Endothelial cell of umbilical vein (primary cell): ENCODE measurements at regions not wholly inside any gene's neighbourhood (a gene's known extent, or its start where the extent isn't known, plus 50 kb on each side); places are given as distances from the start of the nearest gene placed in this dataset.
A peak's percentile ranks its signal among the peaks of the same experiment; 100 is the strongest.

Experiments used
- BruUV-seq: library from RNA; stranded (reverse); fragments of 400-500 nt; replicated peaks from 2 replicates; lab custom pipeline; 2021; lab: Mats Ljungman, UMichigan
- CTCF ChIA-PET: fragments of 300-600, 350-600 bp; sonication (Branson Sonifier 250); formaldehyde crosslinking; loops from one replicate; lab custom pipeline; 2021; ENCODE audit warnings: antibody characterized with exemption, inconsistent platforms; lab: Charles Lee
- POLR2A ChIA-PET: fragments of 300-600, 350-600 bp; sonication (Branson Sonifier 250); formaldehyde crosslinking; loops from one replicate; lab custom pipeline; 2021; ENCODE audit warnings: antibody characterized with exemption, inconsistent platforms; lab: Charles Lee
- DNase-seq: peaks from one replicate; pipeline ENCODE4 v3.0.0-alpha.2; 2011; ENCODE audit warnings: low read depth, low spot score
- FAIRE-seq: peaks from 2 replicates; lab custom pipeline; 2011; peaks lifted over from hg19 to GRCh38; lab: Jason Lieb, UNC
- H2AFZ ChIP-seq: 2 replicates; pipeline ENCODE4 v1.6.0; 2012; ENCODE audit warnings: low read depth, low read length, control low read depth, inconsistent platforms
- H3K27ac ChIP-seq: 2 replicates; pipeline ENCODE4 v1.5.1; 2011; ENCODE audit warnings: low read depth, mild to moderate bottlenecking, control low read depth, low read length, moderate library complexity; ENCODE audit not compliant: insufficient read depth
- H3K27me3 ChIP-seq, 2 experiments: 2 replicates each; pipeline versions ENCODE4 v1.6.0 to v1.6.1; 2011; ENCODE audit warnings: low read length in 2 of 2, mixed read lengths in 1 of 2; ENCODE audit not compliant: control insufficient read depth in 2 of 2, insufficient read depth in 2 of 2
- H3K36me3 ChIP-seq, 2 experiments: 2 replicates in 1 of 2; 3 replicates in 1 of 2; pipeline ENCODE4 v1.5.1; 2011; ENCODE audit warnings: low read length in 2 of 2, mild to moderate bottlenecking in 1 of 2, moderate library complexity in 1 of 2; ENCODE audit not compliant: control insufficient read depth in 2 of 2, insufficient read depth in 2 of 2; ENCODE audit errors: extremely low read depth in 1 of 2
- H3K4me1 ChIP-seq: 3 replicates; pipeline ENCODE4 v1.5.1; 2011; ENCODE audit warnings: mild to moderate bottlenecking, low read length; ENCODE audit not compliant: control insufficient read depth, insufficient read depth; ENCODE audit errors: extremely low read depth
- H3K4me2 ChIP-seq: 2 replicates; pipeline ENCODE4 v1.6.1; 2011; ENCODE audit warnings: low read length, control low read depth, mixed read lengths; ENCODE audit not compliant: insufficient read depth
- H3K4me3 ChIP-seq, 3 experiments: fragments of 200-600 bp in 1 of 3; sonication (generic), shearing (Covaris generic) in 1 of 3; replicated peaks in 1 of 3; 2 replicates each; pipeline ENCODE4 v1.5.1; 2011 to 2016; ENCODE audit warnings: control low read depth in 3 of 3, low read length in 3 of 3, mild to moderate bottlenecking in 2 of 3, inconsistent platforms in 1 of 3, low read depth in 1 of 3, moderate library complexity in 1 of 3; ENCODE audit not compliant: insufficient read depth in 1 of 3
- H3K79me2 ChIP-seq: 2 replicates; pipeline ENCODE4 v1.6.0; 2012; ENCODE audit warnings: low read length, inconsistent platforms; ENCODE audit not compliant: control insufficient read depth, insufficient read depth
- H3K9ac ChIP-seq: replicated peaks from 2 replicates; pipeline ENCODE3; 2011; ENCODE audit warnings: low read length, control low read depth; ENCODE audit not compliant: insufficient read depth; ENCODE audit errors: extremely low read depth
- H3K9me1 ChIP-seq: replicated peaks from 3 replicates; pipeline ENCODE4 v1.6.0; 2011; ENCODE audit warnings: mild to moderate bottlenecking, low read length; ENCODE audit not compliant: control insufficient read depth, insufficient read depth; ENCODE audit errors: extremely low read depth
- H3K9me3 ChIP-seq: replicated peaks from 2 replicates; pipeline ENCODE4 v1.5.1; 2012; ENCODE audit warnings: low read length, inconsistent platforms; ENCODE audit not compliant: control insufficient read depth, insufficient read depth
- H4K20me1 ChIP-seq: replicated peaks from 2 replicates; pipeline ENCODE3; 2011; ENCODE audit warnings: mild to moderate bottlenecking, low read length; ENCODE audit not compliant: control insufficient read depth, insufficient read depth; ENCODE audit errors: extremely low read depth
- CTCF ChIP-seq, 2 donors: IDR thresholded peaks; 1 replicate in 1 of 2; 2 replicates in 1 of 2; pipeline ENCODE4 v1.5.1; 2011; ENCODE audit warnings: low read length in 2 of 2, mild to moderate bottlenecking in 2 of 2, moderate library complexity in 2 of 2, control low read depth in 1 of 2, inconsistent platforms in 1 of 2, low read depth in 1 of 2; ENCODE audit not compliant: insufficient read depth in 1 of 2; ENCODE audit errors: extremely low read depth in 1 of 2
- EZH2 ChIP-seq: IDR thresholded peaks from 2 replicates; pipeline ENCODE4 v1.6.1; 2012; ENCODE audit warnings: borderline replicate concordance, low read depth, mild to moderate bottlenecking, moderate library complexity, low read length, inconsistent platforms; ENCODE audit not compliant: severe bottlenecking
- FOS ChIP-seq: IDR thresholded peaks from 2 replicates; pipeline ENCODE4 v1.6.1; 2011; ENCODE audit warnings: mild to moderate bottlenecking, low read length, moderate library complexity, borderline replicate concordance; ENCODE audit not compliant: insufficient read depth
- GATA2 ChIP-seq: IDR thresholded peaks from 2 replicates; pipeline ENCODE4 v1.7.0; 2011; ENCODE audit warnings: low read depth, mild to moderate bottlenecking, moderate library complexity, mixed read lengths, low read length; ENCODE audit not compliant: insufficient read length, insufficient read depth
- JUN ChIP-seq: IDR thresholded peaks from 2 replicates; pipeline ENCODE4 v1.6.1; 2011; ENCODE audit warnings: borderline replicate concordance, low read depth; ENCODE audit not compliant: insufficient read length, insufficient read depth
- MAX ChIP-seq: IDR thresholded peaks from 2 replicates; pipeline ENCODE4 v1.6.1; 2011; ENCODE audit not compliant: insufficient read depth, insufficient read length
- MYC ChIP-seq: IDR thresholded peaks from one replicate; pipeline ENCODE4 v1.6.1; 2011; ENCODE audit warnings: mild to moderate bottlenecking, low read depth, low read length
- POLR2A ChIP-seq: IDR thresholded peaks from 2 replicates; pipeline ENCODE4 v1.6.1; 2012; ENCODE audit warnings: low read depth, mild to moderate bottlenecking, control low read depth, low read length
- POLR2AphosphoS5 ChIP-seq: IDR thresholded peaks from 2 replicates; pipeline ENCODE4 v1.6.1; 2012; ENCODE audit warnings: low read depth, mild to moderate bottlenecking, control low read depth, low read length, moderate library complexity; ENCODE audit not compliant: insufficient read depth
- dilution Hi-C: fragments of 300-500 bp; cut with MboI; formaldehyde crosslinking; loops from one replicate; pipeline ENCODE4 v1.15.0; 2019; ENCODE audit warnings: low sequenced_read_pairs; ENCODE audit not compliant: extremely low pct_ligation_motif_present
- intact Hi-C: fragments of 100-400 bp; cut with micrococcal nuclease; formaldehyde crosslinking; loops from one replicate; pipeline ENCODE4 v1.10.0; 2022

GRCh38 chr4:153154007-153154975 is 50.0 kb upstream of the TRIM2 start:
- TF ChIP-seq POLR2AphosphoS5 (no peak), EZH2 (no peak), CTCF (IDR thresholded peaks at IDR 0.05; ENCODE audit: extremely low read depth in 1 of 2, insufficient read depth in 1 of 2, low read depth in 1 of 2, low read length in 2 of 2) (no peak), GATA2 (no peak), MAX (peak; percentile 60), MYC (no peak), FOS (no peak), POLR2A (no peak), JUN (no peak)
- no peaks in the 10 kb centered on the region for H3K79me2 ChIP-seq
- H3K9me1 ChIP-seq: no peaks in the 10 kb centered on the region
- peaks cover 17 to 31% of the 10 kb centered on the region in 2 experiments for H3K27me3 ChIP-seq
- ChIA-PET CTCF (interaction anchor here (1.9 kb wide), 1 partner anchor 11 kb away, joined by 8 read pairs; no protein-coding TSS in a partner anchor), POLR2A (no interaction called here)
- H3K27ac ChIP-seq: no peak overlapping the region
- H3K9ac ChIP-seq: peak overlapping the region; percentile 40
- peak overlapping the region; percentile 80 for H3K4me2 ChIP-seq
- H3K9me3 ChIP-seq: no peaks in the 10 kb centered on the region
- H3K36me3 ChIP-seq: no peaks in the 10 kb centered on the region
- no TSS peak for BruUV-seq
- peak overlapping the region; percentile 84 for H2AFZ ChIP-seq
- intact Hi-C loops (loop anchor here (5.0 kb wide), 1 partner anchor 313 kb away; the partner anchor contains the start of gene TMEM131L), dilution Hi-C loops (no loop called here)
- peak overlapping the region; percentile 8 to 63 (median 50) for H3K4me3 ChIP-seq
- H3K4me1 ChIP-seq: peaks cover 18% of the 10 kb centered on the region
- no peaks in the 10 kb centered on the region for H4K20me1 ChIP-seq
- DNase-seq (peak; percentile 57), FAIRE-seq (peak; percentile 40)
